ENCODE measurements at regions not wholly inside any gene's neighbourhood (a gene's known extent, or its start where the extent isn't known, plus 50 kb on each side); places are given as distances from the start of the nearest gene placed in this dataset.

DNA sequence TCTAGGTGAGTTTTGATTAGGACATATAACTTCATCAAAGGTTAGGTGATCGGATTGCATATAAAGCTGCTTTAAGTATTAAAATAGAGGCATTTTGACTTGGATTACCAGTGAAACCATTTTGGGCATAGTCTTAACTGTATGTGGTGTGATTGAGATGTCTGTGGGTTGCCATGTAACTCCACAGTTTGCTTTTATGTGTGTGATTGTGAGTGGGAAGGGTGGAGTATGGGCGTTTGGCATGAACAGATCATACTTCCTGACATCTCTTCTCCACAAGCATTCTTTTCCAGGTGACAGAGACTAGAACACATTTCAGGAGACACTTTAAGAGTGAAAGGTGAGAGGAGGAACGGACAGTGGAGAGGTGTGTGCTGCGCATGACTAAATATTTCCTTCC, 136.1 kb downstream of the CEP135 start:
- DNase-seq: no peak

Data from fibroblast of skin of scalp (primary cell).